Caco-2 (cell line): ENCODE measurements at regions not wholly inside any gene's neighbourhood (a gene's known extent, or its start where the extent isn't known, plus 50 kb on each side); places are given as distances from the start of the nearest gene placed in this dataset.

ENCODE experiments used
- BruUV-seq: library from RNA; stranded (reverse); fragments of 400-500 nt; replicated peaks from 2 replicates; lab custom pipeline; 2021; lab: Mats Ljungman, UMichigan
- CTCF ChIA-PET: fragments of 300-600 bp; sonication (Branson Sonifier 250); formaldehyde crosslinking; loops from one replicate; lab custom pipeline; 2022; ENCODE audit warnings: antibody characterized with exemption; lab: Charles Lee
- POLR2A ChIA-PET: fragments of 300-600 bp; sonication (Branson Sonifier 250); formaldehyde crosslinking; loops from one replicate; lab custom pipeline; 2022; ENCODE audit warnings: antibody characterized with exemption; lab: Charles Lee
- DNase-seq, 2 experiments: peaks; one replicate each; pipeline versions ENCODE4 v3.0.0 to v3.0.0-alpha.2; 2020 to 2022
- H3K27me3 ChIP-seq: replicated peaks from 2 replicates; pipeline ENCODE4 v1.6.0; 2011; ENCODE audit warnings: low read length; ENCODE audit not compliant: control insufficient read depth, insufficient read depth
- H3K36me3 ChIP-seq: 2 replicates; pipeline ENCODE4 v1.5.1; 2011; ENCODE audit warnings: low read length; ENCODE audit not compliant: control insufficient read depth, insufficient read depth
- H3K4me1 ChIP-seq: fragments of 250-450 bp; sonication (Bioruptor Pico); 2 replicates; pipeline ENCODE4 v1.5.1; 2020; ENCODE audit warnings: mild to moderate bottlenecking
- H3K4me3 ChIP-seq: 2 replicates; pipeline ENCODE4 v1.5.1; 2011; ENCODE audit warnings: low read depth, mild to moderate bottlenecking, control low read depth, low read length
- H3K9me3 ChIP-seq: fragments of 250-450 bp; sonication (Bioruptor Pico); 2 replicates; pipeline ENCODE4 v1.5.1; 2020; ENCODE audit warnings: mild to moderate bottlenecking, moderate library complexity
- H3K27ac Mint-ChIP-seq: one replicate; pipeline ENCODE4 v1.8.0; 2022; ENCODE audit warnings: mixed read lengths; ENCODE audit not compliant: unreplicated experiment
- H3K27me3 Mint-ChIP-seq: one replicate; pipeline ENCODE4 v1.8.0; 2022; ENCODE audit warnings: mixed read lengths; ENCODE audit not compliant: insufficient read depth, unreplicated experiment
- H3K36me3 Mint-ChIP-seq: one replicate; pipeline ENCODE4 v1.8.0; 2022; ENCODE audit warnings: mild to moderate bottlenecking, mixed read lengths; ENCODE audit not compliant: insufficient read depth, unreplicated experiment
- H3K4me1 Mint-ChIP-seq: one replicate; pipeline ENCODE4 v1.8.0; 2022; ENCODE audit warnings: low read depth, mixed read lengths; ENCODE audit not compliant: unreplicated experiment
- H3K4me3 Mint-ChIP-seq: one replicate; pipeline ENCODE4 v1.8.0; 2022; ENCODE audit warnings: mild to moderate bottlenecking, moderate library complexity, mixed read lengths; ENCODE audit not compliant: unreplicated experiment
- H3K9me3 Mint-ChIP-seq: one replicate; pipeline ENCODE4 v1.8.0; 2022; ENCODE audit warnings: mixed read lengths; ENCODE audit not compliant: unreplicated experiment
- CTCF ChIP-seq, 2 experiments: fragments of 200-600 bp in 1 of 2; IDR thresholded peaks; 1 replicate in 1 of 2; 2 replicates in 1 of 2; pipeline versions ENCODE4 v1.5.1 to v1.8.0; 2011 to 2022; ENCODE audit warnings: antibody characterized with exemption in 1 of 2, control low read depth in 1 of 2, inconsistent platforms in 1 of 2, low read depth in 1 of 2, low read length in 1 of 2, mild to moderate bottlenecking in 1 of 2, moderate library complexity in 1 of 2; ENCODE audit not compliant: insufficient read depth in 1 of 2, severe bottlenecking in 1 of 2, unreplicated experiment in 1 of 2
- intact Hi-C: fragments of 100-400 bp; cut with micrococcal nuclease; formaldehyde crosslinking; loops from one replicate; pipeline ENCODE4 v1.10.0; 2022; ENCODE audit not compliant: unreplicated experiment

DNA sequence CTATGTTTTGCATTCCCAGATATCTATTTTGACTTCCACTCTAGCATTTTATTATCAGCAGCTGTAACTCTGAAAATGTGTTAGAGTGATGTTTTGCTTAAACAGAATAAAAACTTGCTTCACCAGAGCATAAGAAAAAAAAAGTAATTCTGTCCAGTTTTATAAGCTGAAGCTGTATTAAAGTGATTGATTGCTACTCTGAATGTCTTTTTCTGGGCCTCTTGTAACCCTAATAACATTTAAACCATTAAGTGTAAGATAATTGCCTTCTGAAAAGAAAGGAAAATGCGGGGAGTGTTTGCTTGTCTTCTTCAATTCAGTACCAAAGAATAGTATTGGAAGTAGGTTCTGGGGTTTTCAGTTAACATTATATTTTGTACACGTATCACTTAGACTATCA is 57.9 kb upstream of the UBE2E1 start:
- H3K27me3 Mint-ChIP-seq, result no peaks in the 10 kb centered on the region
- intact Hi-C loops, result no loop called here
- Histone ChIP-seq H3K9me3 (no peaks in the 10 kb centered on the region), H3K36me3 (no peaks in the 10 kb centered on the region), H3K4me3 (no peak overlapping the region), H3K27me3 (no peaks in the 10 kb centered on the region), H3K4me1 (peaks cover 26% of the 10 kb centered on the region)
- no peak overlapping the region for H3K27ac Mint-ChIP-seq
- H3K4me3 Mint-ChIP-seq, result no peak overlapping the region
- ChIA-PET POLR2A (interaction anchor here (0.6 kb wide), 1 partner anchor 13 kb away, joined by 3 read pairs; no protein-coding TSS in a partner anchor), CTCF (no interaction called here)
- peaks cover 17% of the 10 kb centered on the region for H3K4me1 Mint-ChIP-seq
- no peak for TF ChIP-seq CTCF (IDR thresholded peaks at IDR 0.05; ENCODE audit: insufficient read depth in 1 of 2, low read depth in 1 of 2, low read length in 1 of 2, severe bottlenecking in 1 of 2, unreplicated experiment in 1 of 2)
- no peaks in the 10 kb centered on the region for H3K9me3 Mint-ChIP-seq
- BruUV-seq, result no TSS peak
- H3K36me3 Mint-ChIP-seq, result no peaks in the 10 kb centered on the region
- DNase-seq, result no peak

- Mint-ChIP-seq H3K27ac (no peak overlapping the region), H3K27me3 (no peaks in the 10 kb centered on the region), H3K9me3 (no peaks in the 10 kb centered on the region), H3K4me3 (no peak overlapping the region), H3K4me1 (peaks cover 17% of the 10 kb centered on the region), H3K36me3 (no peaks in the 10 kb centered on the region)
- DNase-seq, result no peak
- no peaks in the 10 kb centered on the region for H3K36me3 ChIP-seq
- POLR2A ChIA-PET, result interaction anchor here (0.6 kb wide), 1 partner anchor 14 kb away, joined by 3 read pairs; no protein-coding TSS in a partner anchor
- no TSS peak for BruUV-seq
- no peaks in the 10 kb centered on the region for H3K9me3 ChIP-seq
- no peak overlapping the region for H3K4me3 ChIP-seq
- intact Hi-C loops, result no loop called here
- TF ChIP-seq CTCF (IDR thresholded peaks at IDR 0.05; ENCODE audit: insufficient read depth in 1 of 2, low read depth in 1 of 2, low read length in 1 of 2, severe bottlenecking in 1 of 2, unreplicated experiment in 1 of 2), result no peak
- H3K4me1 ChIP-seq, result peaks cover 26% of the 10 kb centered on the region
- CTCF ChIA-PET, result interaction anchor here (1.0 kb wide), 1 partner anchor 20 kb away, joined by 4 read pairs; no protein-coding TSS in a partner anchor
- no peaks in the 10 kb centered on the region for H3K27me3 ChIP-seq
Observed at GRCh38 chr3:23748398-23749110, 57.2 kb upstream of the UBE2E1 start.

DNA sequence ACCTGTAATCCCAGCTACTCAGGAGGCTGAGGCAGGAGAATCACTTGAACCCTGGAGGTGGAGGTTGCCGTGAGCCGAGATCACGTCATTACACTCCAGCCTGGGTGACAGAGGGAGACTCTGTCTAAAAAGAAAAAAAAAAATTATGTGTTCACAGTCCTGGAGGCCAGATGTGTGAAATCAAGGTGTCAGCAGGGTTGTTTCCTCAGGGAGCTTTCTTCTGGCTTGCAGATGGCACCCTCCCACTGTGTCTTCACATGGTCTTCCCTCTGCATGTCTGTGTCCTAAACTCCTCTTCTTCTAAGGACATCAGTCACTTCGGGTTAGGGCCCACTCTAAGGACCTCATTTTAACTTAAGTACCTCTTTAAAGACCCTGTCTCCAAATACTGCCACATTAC is 56.1 kb upstream of the UBE2E1 start:
- POLR2A ChIA-PET, result no interaction called here
- intact Hi-C loops, result no loop called here
- no peaks in the 10 kb centered on the region for H3K9me3 ChIP-seq
- Mint-ChIP-seq H3K36me3 (no peaks in the 10 kb centered on the region), H3K27me3 (no peaks in the 10 kb centered on the region), H3K4me1 (peaks cover 17% of the 10 kb centered on the region), H3K9me3 (no peaks in the 10 kb centered on the region), H3K4me3 (no peak overlapping the region), H3K27ac (no peak overlapping the region)
- H3K4me3 ChIP-seq, result no peak overlapping the region
- CTCF ChIA-PET, result no interaction called here
- no peak for DNase-seq
- H3K4me1 ChIP-seq, result peaks cover 26% of the 10 kb centered on the region
- no TSS peak for BruUV-seq
- H3K36me3 ChIP-seq, result no peaks in the 10 kb centered on the region
- no peak for TF ChIP-seq CTCF (IDR thresholded peaks at IDR 0.05; ENCODE audit: insufficient read depth in 1 of 2, low read depth in 1 of 2, low read length in 1 of 2, severe bottlenecking in 1 of 2, unreplicated experiment in 1 of 2)
- H3K27me3 ChIP-seq, result no peaks in the 10 kb centered on the region
